HEK293T (cell line): ENCODE measurements at regions not wholly inside any gene's neighbourhood (a gene's known extent, or its start where the extent isn't known, plus 50 kb on each side); places are given as distances from the start of the nearest gene placed in this dataset.

ENCODE experiments used
- CTCF ChIA-PET: fragments of 350-600 bp; formaldehyde crosslinking; extraction: SDS; loops from one replicate; lab custom pipeline; 2021; ENCODE audit warnings: antibody characterized with exemption, inconsistent platforms; lab: Yijun Ruan, JAX
- POLR2A ChIA-PET: fragments of 350-600 bp; formaldehyde crosslinking; extraction: SDS; loops from one replicate; lab custom pipeline; 2020; ENCODE audit warnings: antibody characterized with exemption, inconsistent platforms; lab: Yijun Ruan, JAX
- DNase-seq: peaks from one replicate; pipeline ENCODE4 v3.0.0; 2012; ENCODE audit warnings: mixed read lengths; ENCODE audit errors: extremely low spot score
- ARNT ChIP-seq: fragments of 450-650 bp; IDR thresholded peaks from 2 replicates; pipeline ENCODE4 v1.6.1; 2017; ENCODE audit warnings: mild to moderate bottlenecking
- BHLHE40 ChIP-seq: fragments of 450-650 bp; IDR thresholded peaks from 2 replicates; pipeline ENCODE4 v1.6.1; 2016; ENCODE audit warnings: mild to moderate bottlenecking, moderate library complexity, borderline replicate concordance
- CTBP1 ChIP-seq: fragments of 450-650 bp; IDR thresholded peaks from 2 replicates; pipeline ENCODE4 v1.6.1; 2016; ENCODE audit warnings: borderline replicate concordance
- ELF4 ChIP-seq: fragments of 450-650 bp; IDR thresholded peaks from 2 replicates; pipeline ENCODE4 v1.6.1; 2017; ENCODE audit warnings: antibody characterized with exemption
- FOXA1 ChIP-seq: fragments of 450-650 bp; IDR thresholded peaks from 2 replicates; pipeline ENCODE4 v1.6.1; 2016; ENCODE audit warnings: mild to moderate bottlenecking
- FOXK2 ChIP-seq: fragments of 450-650 bp; IDR thresholded peaks from 2 replicates; pipeline ENCODE4 v1.6.1; 2016; ENCODE audit warnings: mild to moderate bottlenecking
- FOXM1 ChIP-seq: fragments of 450-650 bp; IDR thresholded peaks from 2 replicates; pipeline ENCODE4 v1.6.1; 2017; ENCODE audit warnings: mild to moderate bottlenecking, borderline replicate concordance
- HDGF ChIP-seq: fragments of 450-650 bp; IDR thresholded peaks from 2 replicates; pipeline ENCODE4 v1.6.1; 2017; ENCODE audit warnings: antibody characterized with exemption, borderline replicate concordance
- L3MBTL2 ChIP-seq: fragments of 450-650 bp; conservative IDR thresholded peaks from 2 replicates; pipeline ENCODE4 v1.6.1; 2016; ENCODE audit warnings: mild to moderate bottlenecking
- LEF1 ChIP-seq: fragments of 450-650 bp; IDR thresholded peaks from 2 replicates; pipeline ENCODE4 v1.6.1; 2017; ENCODE audit warnings: mild to moderate bottlenecking, borderline replicate concordance
- NFRKB ChIP-seq: fragments of 450-650 bp; IDR thresholded peaks from 2 replicates; pipeline ENCODE4 v1.6.1; 2016; ENCODE audit warnings: mild to moderate bottlenecking, moderate library complexity
- SP1 ChIP-seq: fragments of 450-650 bp; IDR thresholded peaks from 2 replicates; pipeline ENCODE4 v1.6.1; 2017
- SUZ12 ChIP-seq: fragments of 450-650 bp; IDR thresholded peaks from 2 replicates; pipeline ENCODE4 v1.6.1; 2016; ENCODE audit warnings: mild to moderate bottlenecking
- TARDBP ChIP-seq: fragments of 450-650 bp; IDR thresholded peaks from 2 replicates; pipeline ENCODE4 v1.6.1; 2016
- ZNF384 ChIP-seq: fragments of 450-650 bp; IDR thresholded peaks from 2 replicates; pipeline ENCODE4 v1.6.1; 2016
- TF ChIP-seq, protein P1 (sequence below): fragments of 450-650 bp; IDR thresholded peaks from 2 replicates; pipeline ENCODE4 v1.6.1; 2016

DNA sequence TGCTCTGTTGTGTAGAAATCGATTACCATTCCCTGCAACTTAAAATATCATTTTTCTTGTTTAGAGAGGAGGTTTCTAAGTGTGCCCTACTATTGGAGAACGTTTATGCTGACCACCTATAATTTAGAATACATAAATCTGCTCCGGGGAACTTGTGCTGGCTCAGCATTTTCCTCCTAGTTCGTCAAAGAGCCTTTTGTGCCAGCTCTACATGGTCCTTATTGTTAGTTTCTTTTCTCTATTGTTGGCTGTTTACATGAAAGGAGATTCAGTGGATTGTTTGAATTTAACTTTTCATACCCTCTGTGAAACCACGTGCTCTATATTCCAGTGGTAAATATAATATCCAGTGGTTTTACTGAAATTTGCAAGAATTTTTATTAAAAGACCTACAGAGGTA lies 53.4 kb upstream of the ATP8A1 start:
- DNase-seq = no peak
- ChIA-PET CTCF (no interaction called here), POLR2A (no interaction called here)
- TF ChIP-seq FOXM1 (no peak), LEF1 (no peak), ELF4 (no peak), HDGF (no peak), FOXA1 (no peak), TARDBP (no peak), BHLHE40 (no peak), SUZ12 (no peak), NFRKB (no peak), SP1 (no peak), ARNT (no peak), CTBP1 (no peak), L3MBTL2 (no peak), ZNF384 (no peak), FOXK2 (no peak)
- TF ChIP-seq, protein P1, sequence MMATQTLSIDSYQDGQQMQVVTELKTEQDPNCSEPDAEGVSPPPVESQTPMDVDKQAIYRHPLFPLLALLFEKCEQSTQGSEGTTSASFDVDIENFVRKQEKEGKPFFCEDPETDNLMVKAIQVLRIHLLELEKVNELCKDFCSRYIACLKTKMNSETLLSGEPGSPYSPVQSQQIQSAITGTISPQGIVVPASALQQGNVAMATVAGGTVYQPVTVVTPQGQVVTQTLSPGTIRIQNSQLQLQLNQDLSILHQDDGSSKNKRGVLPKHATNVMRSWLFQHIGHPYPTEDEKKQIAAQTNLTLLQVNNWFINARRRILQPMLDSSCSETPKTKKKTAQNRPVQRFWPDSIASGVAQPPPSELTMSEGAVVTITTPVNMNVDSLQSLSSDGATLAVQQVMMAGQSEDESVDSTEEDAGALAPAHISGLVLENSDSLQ = no peak

DNA sequence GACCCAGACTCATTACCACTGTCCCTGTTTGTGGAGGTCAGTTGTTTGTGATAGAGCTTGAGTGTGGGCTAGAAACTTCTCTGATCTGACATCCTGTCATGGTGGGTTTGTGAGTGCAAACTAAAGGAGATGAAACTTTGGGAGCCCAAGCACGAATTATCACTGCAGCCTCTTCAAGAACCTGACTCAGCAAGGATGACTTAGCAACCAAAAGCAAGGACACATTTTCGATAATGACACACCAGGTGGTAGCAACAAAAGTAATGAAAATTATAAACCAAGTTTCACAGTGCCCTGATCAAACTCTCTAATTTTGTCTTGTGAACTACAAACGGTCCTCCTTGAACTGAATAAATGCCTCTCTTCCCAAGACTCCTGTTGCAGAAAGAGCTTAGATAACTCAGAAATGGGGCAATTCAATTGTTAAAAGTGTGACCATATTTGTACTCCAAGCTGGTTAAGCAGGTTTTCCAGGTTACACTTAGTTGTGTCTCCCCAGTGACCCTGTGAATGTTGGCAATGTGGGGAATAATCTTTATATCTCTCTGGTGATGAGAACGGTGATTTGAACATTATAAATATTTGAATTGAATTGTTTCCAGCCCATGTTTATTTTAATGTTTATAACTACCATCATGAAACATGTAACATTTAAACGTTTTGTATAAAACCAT lies 52.6 kb upstream of the ATP8A1 start:
- TF ChIP-seq NFRKB (no peak), FOXM1 (no peak), LEF1 (no peak), SP1 (no peak)
- CTCF ChIA-PET = interaction anchor here (0.6 kb wide), 2 partner anchors 151 to 167 kb away, joined by 3 to 5 read pairs; no protein-coding TSS in a partner anchor
- no peak for DNase-seq
- POLR2A ChIA-PET = no interaction called here

DNA sequence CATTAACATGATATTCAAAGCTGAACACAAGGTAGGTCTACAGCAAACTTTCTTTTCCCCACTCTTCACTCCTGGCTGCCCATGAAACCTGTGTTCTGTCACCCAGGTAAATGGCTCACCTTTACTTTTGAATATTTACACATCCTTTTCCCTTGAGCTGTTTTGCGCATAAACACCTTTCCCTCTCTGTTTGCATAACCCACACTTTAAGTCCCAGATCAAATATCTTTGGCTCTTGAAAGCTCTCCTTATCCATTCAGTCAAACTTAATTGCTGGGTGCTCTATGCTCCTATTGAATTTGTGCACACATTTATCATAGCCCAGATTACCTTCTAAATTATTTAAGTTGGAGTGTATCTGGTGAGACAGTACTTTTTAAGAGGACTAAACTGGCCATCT lies 51.7 kb upstream of the ATP8A1 start:
- POLR2A ChIA-PET = no interaction called here

More for the DNA sequence above, 51.7 kb upstream of the ATP8A1 start:
- no peak for DNase-seq
- CTCF ChIA-PET = no interaction called here
- TF ChIP-seq, protein P1 = no peak
- no peak for TF ChIP-seq FOXA1
- no peak for TF ChIP-seq FOXK2
- no peak for TF ChIP-seq ELF4
- TF ChIP-seq BHLHE40 = no peak
- no peak for TF ChIP-seq CTBP1
- no peak for TF ChIP-seq FOXM1
- no peak for TF ChIP-seq ARNT
- TF ChIP-seq SP1 = no peak
- no peak for TF ChIP-seq NFRKB
- TF ChIP-seq LEF1 = no peak
- TF ChIP-seq ZNF384 = no peak
- no peak for TF ChIP-seq HDGF
- TF ChIP-seq L3MBTL2 = no peak
- TF ChIP-seq TARDBP = no peak
- no peak for TF ChIP-seq SUZ12
